HG03432 (cell line): ENCODE measurements at regions not wholly inside any gene's neighbourhood (a gene's known extent, or its start where the extent isn't known, plus 50 kb on each side); places are given as distances from the start of the nearest gene placed in this dataset.
"Not testable (repeated sequence)": the region's sequence is repeated elsewhere in the genome, so short reads cannot be mapped to it uniquely, and the experiment has no call there.

Source experiments
- ATAC-seq: cut with Tn5 transposase; IDR thresholded peaks from one replicate; pipeline ENCODE4 v1.9.1; 2021; ENCODE audit warnings: mild to moderate bottlenecking, moderate library complexity; ENCODE audit not compliant: unreplicated experiment

- no peak for ATAC-seq
Observed at GRCh38 chr2:241999184-241999583, 129.7 kb downstream of the RTP5 start.

GRCh38 chr2:242001853-242002252 is 132.3 kb downstream of the RTP5 start:
- ATAC-seq, result no peak

GRCh38 chr2:242002944-242003343 is 133.4 kb downstream of the RTP5 start:
- no peak for ATAC-seq

GRCh38 chr2:242004223-242004901 is 134.8 kb downstream of the RTP5 start:
- ATAC-seq, result no peak

- ATAC-seq, result no peak
Observed at GRCh38 chr2:242004902-242005230, 135.3 kb downstream of the RTP5 start.

GRCh38 chr2:242006091-242006634 is 136.6 kb downstream of the RTP5 start:
- not testable (repeated sequence) for ATAC-seq

GRCh38 chr2:242008908-242009307 is 139.4 kb downstream of the RTP5 start:
- not testable (repeated sequence) for ATAC-seq

- not testable (repeated sequence) for ATAC-seq
Observed at GRCh38 chr2:242009846-242010245, 140.3 kb downstream of the RTP5 start.

- not testable (repeated sequence) for ATAC-seq
Observed at GRCh38 chr2:242010252-242011166, 141.0 kb downstream of the RTP5 start.

- no peak for ATAC-seq
Observed at GRCh38 chr2:242011167-242011513, 141.6 kb downstream of the RTP5 start.

GRCh38 chr2:242011516-242011915 is 142.0 kb downstream of the RTP5 start:
- ATAC-seq, result no peak

GRCh38 chr2:242011991-242012764 is 142.6 kb downstream of the RTP5 start:
- ATAC-seq, result no peak

- no peak for ATAC-seq
Observed at GRCh38 chr2:242012956-242013764, 143.6 kb downstream of the RTP5 start.

- ATAC-seq, result no peak
Observed at GRCh38 chr2:242013771-242014170, 144.2 kb downstream of the RTP5 start.

GRCh38 chr2:242015108-242016065 is 145.9 kb downstream of the RTP5 start:
- no peak for ATAC-seq

- ATAC-seq, result no peak
Observed at GRCh38 chr2:242017086-242017485, 147.6 kb downstream of the RTP5 start.

GRCh38 chr2:242018416-242018815 is 148.9 kb downstream of the RTP5 start:
- ATAC-seq, result not testable (repeated sequence)

GRCh38 chr2:242019344-242019743 is 149.8 kb downstream of the RTP5 start:
- no peak for ATAC-seq
